Sigmoid colon (tissue), 6 donors: ENCODE measurements at regions not wholly inside any gene's neighbourhood (a gene's known extent, or its start where the extent isn't known, plus 50 kb on each side); places are given as distances from the start of the nearest gene placed in this dataset.
"Not testable (repeated sequence)": the region's sequence is repeated elsewhere in the genome, so short reads cannot be mapped to it uniquely, and the experiment has no call there.

Source experiments
- DNase-seq: peaks from one replicate; pipeline ENCODE4 v3.0.0-alpha.2; 2019
- H3K27ac ChIP-seq, 4 donors: fragments of 200-600 bp; sonication (generic); one replicate each; pipeline ENCODE4 v1.5.1; 2016 to 2019; ENCODE audit warnings: mild to moderate bottlenecking in 1 of 4
- H3K27me3 ChIP-seq, 3 donors: fragments of 200-600 bp; sonication (generic); one replicate each; pipeline ENCODE4 v1.5.1; 2019; ENCODE audit warnings: mild to moderate bottlenecking in 1 of 3
- H3K36me3 ChIP-seq, 4 donors: fragments of 200-600 bp; sonication (generic); one replicate each; pipeline ENCODE4 v1.5.1; 2016 to 2019
- H3K4me1 ChIP-seq, 4 donors: fragments of 200-600 bp; sonication (generic); one replicate each; pipeline ENCODE4 v1.5.1; 2017 to 2019
- H3K4me3 ChIP-seq, 4 donors: fragments of 200-600 bp; sonication (generic); one replicate each; pipeline ENCODE4 v1.5.1; 2017 to 2019; ENCODE audit warnings: mild to moderate bottlenecking in 2 of 4, moderate library complexity in 1 of 4
- H3K9me3 ChIP-seq, 4 donors: fragments of 200-600 bp in 3 of 4; sonication (generic) in 3 of 4; one replicate each; pipeline versions ENCODE4 v1.5.1 to v1.6.1; 2013 to 2019
- CTCF ChIP-seq, 4 experiments: fragments of 450-650 bp in 3 of 4; fragments of 200-600 bp in 1 of 4; IDR thresholded peaks; one replicate each; pipeline ENCODE4 v1.5.1; 2016 to 2019; ENCODE audit warnings: antibody characterized with exemption in 4 of 4, mild to moderate bottlenecking in 3 of 4, moderate library complexity in 2 of 4
- EP300 ChIP-seq, 4 donors: sonication (generic); formaldehyde crosslinking; IDR thresholded peaks; one replicate each; pipeline ENCODE4 v1.6.1; 2017; ENCODE audit warnings: antibody characterized with exemption in 4 of 4
- POLR2A ChIP-seq, 2 donors: fragments of 450-650 bp; IDR thresholded peaks; one replicate each; pipeline ENCODE4 v1.6.1; 2016; ENCODE audit warnings: antibody characterized with exemption in 2 of 2, mild to moderate bottlenecking in 2 of 2, moderate library complexity in 2 of 2
- POLR2AphosphoS5 ChIP-seq, 4 donors: sonication (generic); formaldehyde crosslinking; IDR thresholded peaks; one replicate each; pipeline ENCODE4 v1.6.1; 2017; ENCODE audit warnings: antibody characterized with exemption in 4 of 4
- WGBS, 2 donors: extraction: QIAGEN DNeasy Blood & Tissue Kit; methylation state at CpG; one replicate each; pipeline ENCODE4 v1.1.7; 2013; 5-methylcytosine and 5-hydroxymethylcytosine counted together
- intact Hi-C: fragments of 100-400 bp; cut with DNase I; formaldehyde crosslinking; loops from one replicate; pipeline ENCODE4 v1.15.1; 2023
- donor health status: healthy with polysubstance abuse.
- donor health status: healthy.

- TF ChIP-seq CTCF (IDR thresholded peaks at IDR 0.05) (no peak), POLR2A (IDR thresholded peaks at IDR 0.05) (no peak), POLR2AphosphoS5 (IDR thresholded peaks at IDR 0.05) (no peak), EP300 (IDR thresholded peaks at IDR 0.05) (no peak)
- WGBS, 2 donors, result 12 to 31% methylated on average over 1 of the region's 1 CpG
- no peak for DNase-seq
- Histone ChIP-seq H3K4me1 (no peaks in the 10 kb centered on the region), H3K27me3 (no peaks in the 10 kb centered on the region), H3K4me3 (no peak overlapping the region), H3K36me3 (no peaks in the 10 kb centered on the region), H3K9me3 (no peaks in the 10 kb centered on the region), H3K27ac (no peak overlapping the region)
- intact Hi-C loops, result no loop called here
Measured at GRCh38 chr9:21715408-21715807, 87.0 kb upstream of the MTAP start.

GRCh38 chr9:21720758-21721157 is 81.7 kb upstream of the MTAP start:
- Histone ChIP-seq H3K27ac (no peak overlapping the region), H3K27me3 (no peaks in the 10 kb centered on the region), H3K9me3 (no peaks in the 10 kb centered on the region), H3K4me3 (no peak overlapping the region), H3K36me3 (no peaks in the 10 kb centered on the region), H3K4me1 (no peaks in the 10 kb centered on the region)
- TF ChIP-seq POLR2A (IDR thresholded peaks at IDR 0.05), result no peak
- TF ChIP-seq POLR2AphosphoS5 (IDR thresholded peaks at IDR 0.05), result no peak
- no peak for TF ChIP-seq EP300 (IDR thresholded peaks at IDR 0.05)
- TF ChIP-seq CTCF (IDR thresholded peaks at IDR 0.05), result no peak
- 58 to 69% methylated on average over 5 of the region's 5 CpGs for WGBS, 2 donors
- intact Hi-C loops, result no loop called here
- no peak for DNase-seq

DNA sequence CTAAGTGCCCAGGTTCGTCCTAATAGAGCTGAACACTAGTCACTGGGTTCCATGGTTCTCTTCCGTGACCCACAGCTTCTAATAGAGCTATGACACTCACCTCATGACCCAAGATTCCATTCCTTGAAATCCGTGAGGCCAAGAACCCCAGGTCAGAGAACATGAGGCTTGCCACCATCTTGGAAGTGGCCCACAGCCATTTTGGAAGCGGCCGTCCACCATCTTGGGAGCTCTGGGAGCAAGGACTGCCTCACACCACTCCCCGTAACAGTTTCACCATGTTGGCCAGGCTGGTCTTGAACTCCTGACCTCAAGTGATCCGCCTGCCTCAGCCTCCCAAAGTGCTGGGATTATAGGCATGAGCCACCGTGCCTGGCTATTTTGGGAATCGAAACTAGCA is 75.0 kb upstream of the MTAP start:
- H3K27ac ChIP-seq, H3K27me3 ChIP-seq, H3K4me3 ChIP-seq, H3K9me3 ChIP-seq, DNase-seq, H3K36me3 ChIP-seq, H3K4me1 ChIP-seq, intact Hi-C loops: not testable (repeated sequence)
- 84 to 85% methylated on average over 9 of the region's 9 CpGs for WGBS, 2 donors

DNA sequence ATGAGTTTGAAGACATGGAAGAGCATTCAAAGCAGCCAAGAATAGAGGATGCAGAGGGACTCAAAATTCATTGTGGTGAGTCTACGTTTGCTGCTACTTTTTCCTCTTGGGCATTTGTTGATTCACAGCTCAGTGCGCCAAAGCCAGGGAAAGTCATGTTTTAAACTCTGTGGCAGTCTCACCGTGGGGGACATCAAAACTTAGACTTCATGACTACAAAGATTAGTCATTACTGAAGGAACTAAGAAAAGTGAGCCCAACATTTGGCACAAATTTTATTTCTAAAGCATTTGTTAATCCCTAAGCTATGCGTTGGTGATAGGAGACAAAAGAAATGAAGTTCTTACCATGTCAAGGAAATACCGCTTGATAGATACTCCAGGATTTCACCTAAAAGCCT is 73.7 kb upstream of the MTAP start:
- TF ChIP-seq CTCF (IDR thresholded peaks at IDR 0.05) (no peak), EP300 (IDR thresholded peaks at IDR 0.05) (no peak), POLR2A (IDR thresholded peaks at IDR 0.05) (no peak), POLR2AphosphoS5 (IDR thresholded peaks at IDR 0.05) (no peak)
- Histone ChIP-seq H3K4me3 (no peak overlapping the region), H3K4me1 (no peaks in the 10 kb centered on the region), H3K27me3 (no peaks in the 10 kb centered on the region), H3K27ac (no peak overlapping the region), H3K9me3 (no peaks in the 10 kb centered on the region), H3K36me3 (no peaks in the 10 kb centered on the region)
- WGBS, 2 donors, result 83 to 86% methylated on average over 5 of the region's 5 CpGs
- intact Hi-C loops, result no loop called here
- no peak for DNase-seq

- TF ChIP-seq CTCF (IDR thresholded peaks at IDR 0.05) (no peak), EP300 (IDR thresholded peaks at IDR 0.05) (no peak), POLR2AphosphoS5 (IDR thresholded peaks at IDR 0.05) (no peak), POLR2A (IDR thresholded peaks at IDR 0.05) (no peak)
- intact Hi-C loops, result no loop called here
- no peak for DNase-seq
- H3K27me3 ChIP-seq, result no peaks in the 10 kb centered on the region
- H3K4me1 ChIP-seq, result no peaks in the 10 kb centered on the region
- H3K9me3 ChIP-seq, result no peaks in the 10 kb centered on the region
- no peak overlapping the region for H3K4me3 ChIP-seq
- WGBS, 2 donors, result 38 to 69% methylated on average over 2 of the region's 2 CpGs
- H3K27ac ChIP-seq, result no peak overlapping the region
- no peaks in the 10 kb centered on the region for H3K36me3 ChIP-seq
Measured at GRCh38 chr9:21729648-21730047, 72.8 kb upstream of the MTAP start.
